GM21381 (cell line): ENCODE measurements at regions not wholly inside any gene's neighbourhood (a gene's known extent, or its start where the extent isn't known, plus 50 kb on each side); places are given as distances from the start of the nearest gene placed in this dataset.
"Not testable (repeated sequence)": the region's sequence is repeated elsewhere in the genome, so short reads cannot be mapped to it uniquely, and the experiment has no call there.

Experiments used
- ATAC-seq: cut with Tn5 transposase; IDR thresholded peaks from one replicate; pipeline ENCODE4 v1.9.1; 2021; ENCODE audit warnings: mild to moderate bottlenecking, moderate library complexity; ENCODE audit not compliant: unreplicated experiment

- ATAC-seq: no peak
Observed at GRCh38 chr3:194054961-194055360, 81.0 kb upstream of the HES1 start.

- not testable (repeated sequence) for ATAC-seq
Observed at GRCh38 chr3:194056323-194056722, 79.6 kb upstream of the HES1 start.

GRCh38 chr3:194056731-194057415 lies 79.1 kb upstream of the HES1 start:
- no peak for ATAC-seq

GRCh38 chr3:194057570-194058188 lies 78.3 kb upstream of the HES1 start:
- peak; percentile 15 for ATAC-seq

- ATAC-seq: peak; percentile 60
Observed at GRCh38 chr3:194058189-194058571, 77.8 kb upstream of the HES1 start.

GRCh38 chr3:194058753-194059152 lies 77.2 kb upstream of the HES1 start:
- ATAC-seq: no peak

GRCh38 chr3:194061421-194062030 lies 74.4 kb upstream of the HES1 start:
- ATAC-seq: no peak

- no peak for ATAC-seq
Observed at GRCh38 chr3:194062830-194063229, 73.1 kb upstream of the HES1 start.

- ATAC-seq: no peak
Observed at GRCh38 chr3:194064380-194065332, 71.3 kb upstream of the HES1 start.

GRCh38 chr3:194067327-194067726 lies 68.6 kb upstream of the HES1 start:
- not testable (repeated sequence) for ATAC-seq

GRCh38 chr3:194067949-194068362 lies 68.0 kb upstream of the HES1 start:
- ATAC-seq: no peak

GRCh38 chr3:194069421-194070219 lies 66.3 kb upstream of the HES1 start:
- no peak for ATAC-seq

- no peak for ATAC-seq
Observed at GRCh38 chr3:194070220-194070633, 65.7 kb upstream of the HES1 start.

GRCh38 chr3:194070634-194071409 lies 65.1 kb upstream of the HES1 start:
- peak; percentile 93 for ATAC-seq

- ATAC-seq: no peak
Observed at GRCh38 chr3:194072097-194072428, 63.9 kb upstream of the HES1 start.

GRCh38 chr3:194072691-194073279 lies 63.2 kb upstream of the HES1 start:
- no peak for ATAC-seq

GRCh38 chr3:194073926-194074325 lies 62.0 kb upstream of the HES1 start:
- no peak for ATAC-seq

- no peak for ATAC-seq
Observed at GRCh38 chr3:194075088-194075615, 60.8 kb upstream of the HES1 start.
